ENCODE measurements at regions not wholly inside any gene's neighbourhood (a gene's known extent, or its start where the extent isn't known, plus 50 kb on each side); places are given as distances from the start of the nearest gene placed in this dataset.
"Not testable (repeated sequence)": the region's sequence is repeated elsewhere in the genome, so short reads cannot be mapped to it uniquely, and the experiment has no call there.

DNA sequence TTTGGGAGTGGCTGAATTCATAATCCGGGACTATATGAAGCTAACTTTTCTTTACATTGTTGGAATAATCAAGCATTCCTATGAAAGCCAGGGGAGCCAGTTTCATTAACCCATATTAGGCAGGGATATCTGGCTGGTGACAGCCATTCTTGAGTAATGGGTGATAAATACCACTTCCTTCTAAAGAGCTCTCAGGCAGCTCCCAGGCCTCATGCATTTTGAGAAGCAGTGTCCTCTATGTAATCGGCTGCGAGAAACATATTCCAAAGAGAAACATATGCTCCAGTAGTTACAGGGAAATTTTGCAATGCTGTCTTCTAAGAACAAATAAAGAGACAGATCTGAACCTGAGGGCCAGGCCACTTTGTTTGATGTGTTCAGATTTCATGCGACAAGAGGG lies 83.1 kb downstream of the MSX2 start:
- DNase-seq (ENCODE audit: low read depth in 2 of 2, low spot score in 1 of 2) = no peak

DNA sequence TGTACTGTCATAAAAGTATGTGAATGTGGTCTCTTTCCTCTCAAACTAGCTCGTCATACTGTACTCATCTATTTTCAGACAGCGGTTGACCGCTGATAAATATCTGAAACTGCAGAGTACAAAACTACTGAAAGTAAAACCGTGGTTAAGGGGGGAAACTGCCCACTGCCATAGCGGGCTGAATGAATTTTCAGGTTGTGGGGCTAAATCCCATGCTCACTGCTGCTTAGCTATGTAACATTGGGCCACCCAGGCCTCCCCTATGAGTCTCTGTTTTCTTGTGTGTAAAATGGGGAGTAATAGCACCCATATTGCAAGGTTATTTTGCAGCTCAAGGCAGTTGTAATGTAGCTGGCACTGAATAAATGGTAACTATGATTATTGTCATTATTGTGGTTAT lies 82.3 kb downstream of the MSX2 start:
- no peak for DNase-seq (ENCODE audit: low read depth in 2 of 2, low spot score in 1 of 2)

- no peak for DNase-seq (ENCODE audit: low read depth in 2 of 2, low spot score in 1 of 2)
Observed at GRCh38 chr5:174801798-174802197, 77.4 kb downstream of the MSX2 start.

DNA sequence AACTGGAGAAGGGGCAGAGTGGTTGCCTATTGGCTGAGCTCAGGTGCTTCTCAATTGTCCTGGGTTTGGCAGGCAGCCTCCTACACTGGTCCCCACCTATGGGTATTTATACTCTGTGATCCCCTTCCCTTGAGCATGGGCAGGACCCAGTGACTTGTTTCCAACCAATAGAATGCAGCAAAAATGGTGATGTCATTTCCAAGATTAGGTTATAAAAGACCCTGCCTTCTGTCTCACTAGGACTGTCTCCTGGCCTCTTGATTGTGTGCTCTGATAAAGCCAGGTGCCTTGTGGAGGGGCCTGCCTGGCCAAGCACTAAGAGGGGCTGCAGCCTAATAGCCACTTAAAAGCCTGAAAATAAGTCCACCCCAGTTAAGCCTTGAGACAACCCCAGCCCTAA lies 76.1 kb downstream of the MSX2 start:
- no peak for DNase-seq (ENCODE audit: low read depth in 2 of 2, low spot score in 1 of 2)

- DNase-seq (ENCODE audit: low read depth in 2 of 2, low spot score in 1 of 2) = no peak
Observed at GRCh38 chr5:174799121-174799520, 74.7 kb downstream of the MSX2 start.

- no peak for DNase-seq (ENCODE audit: low read depth in 2 of 2, low spot score in 1 of 2)
Observed at GRCh38 chr5:174798551-174798951, 74.2 kb downstream of the MSX2 start.

GRCh38 chr5:174796711-174797192 lies 72.4 kb downstream of the MSX2 start:
- no peak for DNase-seq (ENCODE audit: low read depth in 2 of 2, low spot score in 1 of 2)

- DNase-seq (ENCODE audit: low read depth in 2 of 2, low spot score in 1 of 2) = no peak
Observed at GRCh38 chr5:174794931-174795672, 70.7 kb downstream of the MSX2 start.

GRCh38 chr5:174793684-174794328 lies 69.4 kb downstream of the MSX2 start:
- peak in 1 of 2 donors; percentile 14 for DNase-seq (ENCODE audit: low read depth in 2 of 2, low spot score in 1 of 2)

DNA sequence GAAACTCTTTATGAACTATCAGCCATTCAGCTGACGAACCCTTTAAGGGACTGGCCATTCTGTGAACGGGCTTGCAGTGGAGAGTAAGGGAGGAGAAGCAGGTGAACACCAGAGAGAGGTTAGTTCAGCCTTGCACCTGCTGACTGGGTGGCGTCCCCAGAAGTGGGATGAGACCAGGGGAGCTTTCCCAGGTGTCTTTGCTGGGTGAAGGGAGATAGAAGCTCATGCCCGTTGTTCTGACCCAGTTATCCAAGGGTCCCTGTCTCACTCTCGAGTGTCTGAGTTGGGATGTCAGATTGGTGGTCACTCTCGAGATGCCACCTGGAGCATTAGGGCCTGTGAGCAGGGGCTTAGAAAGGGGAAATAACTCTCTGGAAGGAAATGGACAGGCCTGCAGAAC lies 68.7 kb downstream of the MSX2 start:
- no peak for DNase-seq (ENCODE audit: low read depth in 2 of 2, low spot score in 1 of 2)

DNA sequence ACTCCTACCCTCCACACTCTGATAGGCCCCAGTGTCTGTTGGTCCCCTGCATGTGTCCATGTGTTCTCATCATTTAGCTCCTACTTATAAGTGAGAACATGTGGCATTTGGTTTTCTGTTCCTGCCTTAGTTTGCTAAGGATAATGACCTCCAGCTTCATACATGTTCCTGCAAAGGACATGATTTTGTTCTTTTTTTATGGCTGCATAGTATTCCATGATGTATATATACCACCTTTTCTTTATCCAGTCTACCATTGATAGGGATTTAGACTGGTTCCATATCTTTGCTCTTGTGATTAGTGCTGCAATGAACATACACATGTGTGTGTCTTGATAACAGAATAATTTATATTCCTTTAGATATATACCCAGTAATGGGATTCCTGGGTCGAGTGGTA lies 67.9 kb downstream of the MSX2 start:
- DNase-seq (ENCODE audit: low read depth in 2 of 2, low spot score in 1 of 2) = not testable (repeated sequence)

- DNase-seq (ENCODE audit: low read depth in 2 of 2, low spot score in 1 of 2) = no peak
Observed at GRCh38 chr5:174790906-174791305, 66.5 kb downstream of the MSX2 start.

- DNase-seq (ENCODE audit: low read depth in 2 of 2, low spot score in 1 of 2) = no peak
Observed at GRCh38 chr5:174789596-174789995, 65.2 kb downstream of the MSX2 start.

- DNase-seq (ENCODE audit: low read depth in 2 of 2, low spot score in 1 of 2) = no peak
Observed at GRCh38 chr5:174785120-174785680, 60.8 kb downstream of the MSX2 start.
